Peyer's patch (tissue), 4 donors: ENCODE measurements at regions not wholly inside any gene's neighbourhood (a gene's known extent, or its start where the extent isn't known, plus 50 kb on each side); places are given as distances from the start of the nearest gene placed in this dataset.

Experiments
- DNase-seq, 3 donors: peaks; one replicate each; pipeline ENCODE4 v3.0.0-alpha.2; 2017 to 2019
- H3K27ac ChIP-seq, 4 donors: fragments of 200-600 bp; sonication (generic); one replicate each; pipeline ENCODE4 v1.5.1; 2016 to 2019
- H3K27me3 ChIP-seq, 2 donors: fragments of 200-600 bp; sonication (generic); one replicate each; pipeline ENCODE4 v1.5.1; 2019
- H3K36me3 ChIP-seq, 3 donors: fragments of 200-600 bp; sonication (generic); one replicate each; pipeline ENCODE4 v1.5.1; 2016 to 2019
- H3K4me1 ChIP-seq, 4 donors: fragments of 200-600 bp; sonication (generic); one replicate each; pipeline ENCODE4 v1.5.1; 2016 to 2019
- H3K4me3 ChIP-seq, 4 donors: fragments of 200-600 bp; sonication (generic); 1 replicate in 3 of 4; 2 replicates in 1 of 4; pipeline ENCODE4 v1.5.1; 2016 to 2019; ENCODE audit warnings: mild to moderate bottlenecking in 1 of 4
- H3K9me3 ChIP-seq, 4 donors: fragments of 200-600 bp; sonication (generic); one replicate each; pipeline ENCODE4 v1.5.1; 2016 to 2019; ENCODE audit warnings: mild to moderate bottlenecking in 1 of 4
- CTCF ChIP-seq, 6 experiments: fragments of 450-650 bp in 4 of 6; fragments of 200-600 bp in 2 of 6; sonication (generic) in 1 of 6; IDR thresholded peaks; one replicate each; pipeline ENCODE4 v1.5.1; 2017 to 2019; ENCODE audit warnings: antibody characterized with exemption in 6 of 6, mild to moderate bottlenecking in 3 of 6, moderate library complexity in 1 of 6
- POLR2A ChIP-seq, 2 donors: fragments of 450-650 bp; IDR thresholded peaks; one replicate each; pipeline ENCODE4 v1.5.1; 2017; ENCODE audit warnings: antibody characterized with exemption in 2 of 2, mild to moderate bottlenecking in 2 of 2, moderate library complexity in 2 of 2

- Histone ChIP-seq H3K27ac (peak overlapping the region in 3 of 4 donors; percentile 39 to 81 (median 39)), H3K4me3 (peak overlapping the region in 1 of 4 donors; percentile 28), H3K27me3 (no peaks in the 10 kb centered on the region), H3K36me3 (no peaks in the 10 kb centered on the region), H3K4me1 (peaks cover 7 to 39% (median 17%) of the 10 kb centered on the region in 4 donors), H3K9me3 (no peaks in the 10 kb centered on the region)
- TF ChIP-seq CTCF (IDR thresholded peaks at IDR 0.05) = no peak
- no peak for TF ChIP-seq POLR2A (IDR thresholded peaks at IDR 0.05)
- DNase-seq = no peak
Measured at GRCh38 chr9:91160181-91160580, 201.5 kb downstream of the AUH start.

- peaks cover 9 to 45% (median 20%) of the 10 kb centered on the region in 4 donors for H3K4me1 ChIP-seq
- no peaks in the 10 kb centered on the region for H3K9me3 ChIP-seq
- DNase-seq = no peak
- TF ChIP-seq POLR2A (IDR thresholded peaks at IDR 0.05) (no peak), CTCF (IDR thresholded peaks at IDR 0.05) (no peak)
- no peak overlapping the region for H3K4me3 ChIP-seq
- no peaks in the 10 kb centered on the region for H3K27me3 ChIP-seq
- H3K36me3 ChIP-seq = no peaks in the 10 kb centered on the region
- H3K27ac ChIP-seq = peak overlapping the region in 2 of 4 donors; percentile 81 to 89
Measured at GRCh38 chr9:91160599-91161464, 200.9 kb downstream of the AUH start.

- Histone ChIP-seq H3K4me1 (peaks cover 9 to 53% (median 20%) of the 10 kb centered on the region in 4 donors), H3K27ac (peak overlapping the region; percentile 67 to 89 (median 82))
- no peak for DNase-seq
Measured at GRCh38 chr9:91161465-91162300, 200.0 kb downstream of the AUH start.

GRCh38 chr9:91162311-91162710 lies 199.4 kb downstream of the AUH start:
- Histone ChIP-seq H3K4me1 (peaks cover 9 to 56% (median 20%) of the 10 kb centered on the region in 4 donors), H3K4me3 (peak overlapping the region in 2 of 4 donors; percentile 1 to 12), H3K27me3 (no peaks in the 10 kb centered on the region), H3K27ac (peak overlapping the region; percentile 67 to 89 (median 82)), H3K36me3 (no peaks in the 10 kb centered on the region), H3K9me3 (no peaks in the 10 kb centered on the region)
- no peak for TF ChIP-seq CTCF (IDR thresholded peaks at IDR 0.05)
- TF ChIP-seq POLR2A (IDR thresholded peaks at IDR 0.05) = no peak
- no peak for DNase-seq

More at GRCh38 chr9:91161465-91162300, 200.0 kb downstream of the AUH start:
- no peaks in the 10 kb centered on the region for H3K36me3 ChIP-seq
- no peaks in the 10 kb centered on the region for H3K27me3 ChIP-seq
- H3K4me3 ChIP-seq = no peak overlapping the region
- H3K9me3 ChIP-seq = no peaks in the 10 kb centered on the region
- TF ChIP-seq POLR2A (IDR thresholded peaks at IDR 0.05) (no peak), CTCF (IDR thresholded peaks at IDR 0.05) (no peak)

GRCh38 chr9:91162784-91163443 lies 198.8 kb downstream of the AUH start:
- Histone ChIP-seq H3K4me1 (peaks cover 9 to 56% (median 20%) of the 10 kb centered on the region in 4 donors), H3K9me3 (no peaks in the 10 kb centered on the region), H3K36me3 (no peaks in the 10 kb centered on the region), H3K27ac (peak overlapping the region; percentile 67 to 89 (median 82)), H3K27me3 (no peaks in the 10 kb centered on the region), H3K4me3 (peak overlapping the region in 3 of 4 donors; percentile 1 to 12 (median 1))
- DNase-seq = peak; percentile 70 to 94 (median 85)
- TF ChIP-seq POLR2A (IDR thresholded peaks at IDR 0.05) = no peak
